ENCODE measurements at regions not wholly inside any gene's neighbourhood (a gene's known extent, or its start where the extent isn't known, plus 50 kb on each side); places are given as distances from the start of the nearest gene placed in this dataset.

GRCh38 chr10:71009126-71009525 lies 120.8 kb upstream of the PCBD1 start:
- TF ChIP-seq CTCF (IDR thresholded peaks at IDR 0.05; ENCODE audit: borderline replicate concordance, extremely low read depth, low read length, poor library complexity, severe bottlenecking) (no peak), EZH2 (IDR thresholded peaks at IDR 0.05; ENCODE audit: borderline replicate concordance, low read depth, low read length, severe bottlenecking) (no peak)
